ENCODE measurements at regions not wholly inside any gene's neighbourhood (a gene's known extent, or its start where the extent isn't known, plus 50 kb on each side); places are given as distances from the start of the nearest gene placed in this dataset.
A peak's percentile ranks its signal among the peaks of the same experiment; 100 is the strongest.

DNA sequence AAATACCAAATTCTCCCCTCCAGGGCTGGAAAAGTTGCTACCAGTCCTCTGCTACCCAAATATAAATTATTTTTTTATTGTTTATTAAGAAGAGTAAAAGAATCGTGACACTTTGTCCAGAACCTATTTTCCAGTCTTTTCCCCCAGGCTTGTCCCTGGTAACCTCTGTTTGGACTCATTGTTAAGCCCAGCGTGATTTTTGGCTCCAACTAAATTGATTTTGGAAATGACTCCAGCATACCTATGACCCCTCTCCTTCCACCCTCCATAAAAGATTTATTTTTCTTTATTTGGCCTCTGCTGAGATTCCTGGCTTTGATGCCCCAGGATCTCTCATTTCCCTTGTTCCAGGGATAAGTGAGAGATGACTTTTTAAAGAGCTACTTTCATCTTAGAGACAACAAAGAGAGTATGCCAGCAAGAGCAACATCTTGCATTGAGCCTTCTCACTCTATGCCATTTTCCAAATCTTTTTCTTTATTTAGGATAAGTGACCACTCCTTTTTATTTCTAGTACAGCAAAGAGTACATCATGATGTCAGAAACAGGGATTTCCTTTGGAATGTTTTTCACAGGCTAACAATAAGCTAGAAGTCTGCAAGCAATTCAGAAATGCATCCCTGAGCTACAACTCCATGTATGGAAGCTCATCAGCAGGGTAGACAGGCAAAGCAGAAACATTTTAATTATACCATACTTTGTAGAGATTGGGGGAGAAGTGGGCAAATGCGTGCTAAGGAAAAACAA, 75.8 kb downstream of the DAD1 start:
- no peak for DNase-seq
- in situ Hi-C loops (cut with MboI; ENCODE audit: low pct_unique_long_range_greater_than_20kb, low sequenced_read_pairs), result no loop called here

DNA sequence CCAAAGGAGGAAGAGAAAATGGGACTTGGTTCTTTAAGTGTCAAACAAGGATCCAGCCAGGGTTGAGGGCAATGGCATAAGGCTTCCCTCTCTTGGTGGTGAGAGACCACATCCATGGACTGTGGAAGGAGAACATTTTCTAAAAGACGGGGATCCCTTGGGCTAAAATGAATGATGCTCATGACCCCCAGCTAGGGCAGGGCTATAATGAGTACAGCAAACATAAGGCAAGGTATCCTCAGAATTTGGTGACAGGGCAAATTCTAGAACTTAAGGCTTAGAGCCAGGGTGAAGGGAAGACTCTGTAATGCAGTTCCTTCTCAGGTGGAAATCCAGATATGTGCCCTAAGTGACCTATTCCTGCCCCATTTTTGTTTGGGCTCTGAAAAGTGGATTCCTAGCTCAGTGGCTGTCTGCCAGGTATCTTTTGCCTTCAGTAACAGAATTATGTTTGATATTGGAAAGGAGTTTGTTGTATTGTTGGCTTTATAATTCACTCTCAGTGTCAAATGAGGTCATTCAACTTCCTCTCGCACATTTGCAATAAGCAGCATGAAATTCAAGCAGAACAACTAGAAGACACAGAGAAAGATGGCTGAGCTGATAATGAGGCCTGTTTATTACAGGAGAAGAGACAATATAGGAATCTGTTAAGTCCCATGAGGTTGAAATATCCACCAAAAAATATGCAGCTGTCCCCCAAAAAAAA, 76.8 kb downstream of the DAD1 start:
- peak; percentile 38 for DNase-seq
- in situ Hi-C loops (cut with MboI; ENCODE audit: low pct_unique_long_range_greater_than_20kb, low sequenced_read_pairs), result no loop called here

DNA sequence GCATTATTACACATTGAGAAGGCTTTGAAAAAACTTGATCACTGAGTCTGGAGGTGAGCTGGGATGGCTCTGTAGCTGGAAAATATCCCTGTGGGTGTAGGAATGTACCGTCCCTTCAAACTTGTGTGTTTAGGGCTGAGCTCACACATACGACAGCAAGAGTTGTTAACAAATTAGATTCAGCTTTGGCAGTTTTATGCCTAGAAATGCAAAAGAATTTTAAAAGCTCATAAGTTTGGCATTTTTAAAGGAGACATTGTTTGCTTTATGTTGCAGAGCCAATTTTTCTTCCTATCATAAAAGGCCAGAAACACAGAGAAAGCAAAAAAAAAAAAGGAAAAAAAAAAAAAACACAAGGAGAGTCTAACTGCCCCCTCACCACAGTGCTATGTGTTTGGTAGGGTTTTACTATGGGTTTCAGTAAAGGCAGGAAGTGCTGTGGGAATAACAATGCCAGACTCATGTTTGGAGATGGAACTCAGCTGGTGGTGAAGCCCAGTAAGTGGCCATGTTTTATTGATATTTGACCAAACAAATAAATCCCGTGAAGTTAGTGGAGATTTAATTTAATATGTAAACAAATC, 78.4 kb downstream of the DAD1 start:
- in situ Hi-C loops (cut with MboI; ENCODE audit: low pct_unique_long_range_greater_than_20kb, low sequenced_read_pairs), result no loop called here

DNA sequence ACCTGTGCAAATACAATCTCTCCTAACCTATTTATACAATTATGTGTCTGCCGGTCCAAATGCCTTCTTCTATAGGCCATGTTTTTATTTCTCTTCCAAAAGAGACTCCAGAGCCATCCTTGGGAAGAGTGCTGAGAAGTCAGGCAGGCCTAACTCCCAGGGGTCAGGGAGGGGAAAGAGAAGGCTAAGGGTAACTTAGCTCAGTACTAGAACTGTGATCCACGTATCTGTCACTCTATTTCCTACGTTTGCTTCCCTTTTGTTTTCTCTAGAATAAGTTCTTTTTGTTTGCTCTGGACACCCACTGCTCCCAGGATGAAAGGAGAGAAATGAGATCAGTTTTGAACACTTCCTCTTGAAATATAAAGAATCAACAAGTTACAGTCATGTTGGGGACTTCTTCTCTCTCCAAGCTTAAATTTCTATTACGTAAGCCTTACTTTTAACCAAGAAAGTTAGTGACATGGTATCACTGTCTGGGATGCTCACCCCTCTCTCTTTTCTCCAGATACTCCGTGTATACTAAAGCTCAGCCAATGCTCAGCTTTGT, 79.2 kb downstream of the DAD1 start:
- in situ Hi-C loops (cut with MboI; ENCODE audit: low pct_unique_long_range_greater_than_20kb, low sequenced_read_pairs), result no loop called here
- DNase-seq, result no peak

More for the DNA sequence above, 78.4 kb downstream of the DAD1 start:
- DNase-seq, result no peak

DNA sequence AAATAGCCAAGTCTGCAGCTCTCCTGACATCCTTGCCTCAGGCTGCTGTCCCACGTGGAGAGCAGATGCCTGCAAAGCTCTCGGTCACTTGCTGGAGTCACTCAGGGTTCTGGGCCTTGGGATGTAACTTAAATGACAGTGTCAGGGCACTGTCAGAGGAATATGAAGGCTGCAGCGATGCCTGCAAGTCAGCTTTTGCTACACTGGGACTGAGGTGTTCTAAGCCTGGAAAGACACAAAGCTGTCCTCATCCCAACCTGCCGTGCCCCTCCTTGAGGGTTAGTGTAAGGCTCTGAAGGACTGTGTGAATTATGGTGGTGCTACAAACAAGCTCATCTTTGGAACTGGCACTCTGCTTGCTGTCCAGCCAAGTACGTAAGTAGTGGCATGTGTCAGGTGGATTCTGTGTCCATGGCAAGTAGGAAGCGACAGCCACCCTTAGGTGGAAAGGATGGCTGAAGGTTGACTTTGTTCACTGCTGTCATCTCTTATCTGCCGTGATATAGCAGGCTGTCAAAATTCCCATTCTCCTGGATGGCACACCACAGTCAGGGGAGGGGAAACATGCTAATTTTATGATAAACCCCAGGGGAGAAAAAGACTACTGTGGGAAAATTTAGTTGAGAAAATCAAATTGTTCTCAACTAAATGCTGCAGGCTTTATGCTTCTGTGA, 79.9 kb downstream of the DAD1 start:
- no peak for DNase-seq
- in situ Hi-C loops (cut with MboI; ENCODE audit: low pct_unique_long_range_greater_than_20kb, low sequenced_read_pairs), result no loop called here

DNA sequence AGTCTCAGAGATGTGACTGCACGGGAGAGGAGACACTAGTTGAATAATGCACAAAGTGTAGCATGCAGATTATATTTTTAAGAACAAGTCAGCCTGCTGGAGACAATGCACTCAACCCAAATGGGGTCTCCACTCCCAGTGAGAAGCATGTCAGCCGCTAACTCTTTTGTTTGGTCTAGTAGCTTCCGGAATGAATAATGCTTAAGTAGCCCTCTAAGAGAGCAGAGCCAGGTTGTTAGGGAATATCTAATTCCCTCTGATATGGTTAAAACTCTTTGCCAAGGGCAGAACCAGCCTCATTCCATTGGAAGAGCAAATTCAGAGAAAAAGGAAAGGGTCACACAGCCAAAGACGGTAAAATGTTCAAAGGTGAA, 80.4 kb downstream of the DAD1 start:
- in situ Hi-C loops (cut with MboI; ENCODE audit: low pct_unique_long_range_greater_than_20kb, low sequenced_read_pairs), result no loop called here
- no peak for DNase-seq

DNA sequence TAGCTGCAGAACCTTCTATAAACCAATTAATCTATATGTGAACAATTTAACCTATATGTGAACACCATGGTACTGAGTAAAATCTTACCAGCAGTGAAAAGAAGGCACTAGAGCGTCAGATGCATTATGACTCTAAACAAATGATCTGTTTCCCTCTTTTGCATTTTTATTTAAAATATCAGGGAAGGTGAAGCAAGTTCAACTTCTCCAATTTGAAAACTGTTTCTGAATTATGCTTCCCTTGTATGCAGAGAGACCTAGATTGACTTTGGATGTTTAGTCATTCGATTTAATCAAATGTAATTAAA, 80.9 kb downstream of the DAD1 start:
- in situ Hi-C loops (cut with MboI; ENCODE audit: low pct_unique_long_range_greater_than_20kb, low sequenced_read_pairs), result no loop called here
- DNase-seq, result no peak

DNA sequence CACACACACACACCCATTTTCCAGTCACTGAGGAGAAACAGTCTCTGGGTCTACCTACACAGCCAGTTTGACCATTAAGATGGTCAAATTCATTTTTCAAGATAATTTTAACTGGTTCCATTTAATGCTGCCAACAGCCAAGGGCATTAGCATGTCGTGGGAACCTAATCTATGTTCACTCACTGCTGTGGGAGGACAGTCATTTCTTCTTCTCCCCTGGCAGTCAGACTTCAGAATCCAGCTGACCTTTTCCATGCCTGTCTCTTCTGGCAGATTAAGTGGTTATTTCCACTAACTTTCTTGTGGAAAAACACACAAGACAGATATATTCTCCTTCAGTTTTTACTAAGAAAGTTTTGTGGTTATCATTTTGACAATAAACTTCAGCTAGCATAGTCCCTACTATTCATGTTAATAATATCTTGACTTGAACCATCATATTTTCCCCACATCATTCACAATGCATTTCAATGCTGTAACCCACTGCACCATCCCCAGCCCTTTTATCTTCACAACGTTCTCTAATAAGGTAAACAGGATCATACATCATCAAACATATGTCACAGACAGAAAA, 82.2 kb downstream of the DAD1 start:
- in situ Hi-C loops (cut with MboI; ENCODE audit: low pct_unique_long_range_greater_than_20kb, low sequenced_read_pairs), result no loop called here
- no peak for DNase-seq

DNA sequence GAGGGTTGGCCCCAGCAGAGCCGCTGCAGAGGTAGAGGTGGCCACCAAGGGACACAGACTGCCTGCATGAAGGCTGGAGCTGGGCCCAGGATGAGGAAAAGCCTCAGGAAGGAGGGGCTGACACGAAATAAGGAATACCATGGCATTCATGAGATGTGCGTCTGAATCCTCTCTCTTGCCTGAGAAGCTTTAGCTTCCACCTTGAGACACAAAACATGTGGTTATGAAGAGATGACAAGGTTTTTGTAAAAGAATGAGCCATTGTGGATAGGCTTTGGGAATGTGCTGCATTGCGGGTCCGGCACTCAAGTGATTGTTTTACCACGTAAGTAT, 82.7 kb downstream of the DAD1 start:
- in situ Hi-C loops (cut with MboI; ENCODE audit: low pct_unique_long_range_greater_than_20kb, low sequenced_read_pairs), result no loop called here

DNA sequence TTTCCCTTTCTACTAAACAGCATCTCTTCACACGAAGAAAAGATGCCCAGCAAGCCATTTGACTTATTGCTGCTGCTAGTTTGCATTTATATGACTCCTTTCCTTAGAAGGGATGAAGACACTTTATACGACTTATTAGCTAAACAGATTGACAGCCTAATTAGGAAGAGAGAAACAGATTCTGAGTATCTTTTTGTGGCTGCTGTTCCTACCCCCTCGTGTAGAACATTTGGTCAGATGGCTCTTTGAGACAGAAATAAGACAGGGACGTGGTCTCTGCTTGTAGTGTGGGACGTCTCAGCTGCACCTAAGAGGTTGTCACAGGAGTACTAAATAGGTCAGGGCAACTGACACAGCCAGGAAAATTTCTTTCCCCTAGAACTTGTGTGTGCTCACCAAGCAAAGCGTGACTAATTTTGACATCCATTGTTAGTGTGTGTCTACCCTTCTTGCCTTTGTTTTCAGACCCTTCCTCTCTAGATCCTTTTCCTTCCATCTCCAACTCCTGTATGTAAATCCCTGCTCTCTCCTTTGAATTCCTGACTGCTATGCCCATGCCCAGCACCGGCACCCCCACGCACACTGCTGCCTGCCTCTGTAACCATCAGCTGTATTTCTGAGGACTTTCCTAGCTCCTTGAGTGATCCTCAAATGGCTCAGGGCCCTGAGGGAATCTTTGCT, 83.2 kb downstream of the DAD1 start:
- DNase-seq, result no peak
- in situ Hi-C loops (cut with MboI; ENCODE audit: low pct_unique_long_range_greater_than_20kb, low sequenced_read_pairs), result no loop called here

More for the DNA sequence above, 82.7 kb downstream of the DAD1 start:
- no peak for DNase-seq

DNA sequence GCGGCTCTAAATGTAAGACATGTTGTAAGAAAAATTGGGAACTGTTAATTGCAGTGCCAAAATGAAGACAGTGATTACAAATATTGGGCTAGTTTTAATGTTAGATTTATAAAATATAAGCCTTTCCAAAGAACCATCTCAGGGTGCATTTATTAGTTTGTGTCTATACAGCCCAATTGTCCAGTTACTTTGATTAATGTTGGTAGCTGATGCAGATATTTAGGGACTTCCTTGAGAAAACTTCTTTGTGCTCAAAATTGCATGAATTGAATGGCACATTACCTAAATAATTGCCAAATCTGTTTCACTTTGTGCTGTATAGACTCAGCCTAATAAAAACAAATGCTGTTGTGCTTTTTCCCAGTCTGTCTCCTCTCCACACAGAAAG, 83.7 kb downstream of the DAD1 start:
- in situ Hi-C loops (cut with MboI; ENCODE audit: low pct_unique_long_range_greater_than_20kb, low sequenced_read_pairs), result no loop called here
- DNase-seq, result no peak

DNA sequence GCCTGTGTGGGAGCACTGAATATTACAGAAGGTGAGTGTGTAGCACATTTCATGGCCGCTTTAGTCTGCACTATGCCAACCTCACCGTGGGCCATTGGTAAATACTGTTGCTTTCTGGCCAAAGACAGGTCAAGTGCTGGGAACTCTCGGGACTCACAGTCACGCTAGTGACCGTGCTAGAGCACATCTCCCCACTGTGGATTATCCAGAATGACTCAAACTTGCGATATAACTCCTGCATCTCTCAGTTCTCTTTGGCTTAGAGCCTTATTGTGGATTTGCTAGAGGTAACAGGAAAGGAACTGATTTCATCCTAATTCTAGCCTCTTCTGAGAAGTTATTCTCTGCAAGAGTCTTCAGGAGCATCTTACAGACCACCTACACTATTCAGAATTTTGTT, 86.5 kb downstream of the DAD1 start:
- in situ Hi-C loops (cut with MboI; ENCODE audit: low pct_unique_long_range_greater_than_20kb, low sequenced_read_pairs), result no loop called here

DNA sequence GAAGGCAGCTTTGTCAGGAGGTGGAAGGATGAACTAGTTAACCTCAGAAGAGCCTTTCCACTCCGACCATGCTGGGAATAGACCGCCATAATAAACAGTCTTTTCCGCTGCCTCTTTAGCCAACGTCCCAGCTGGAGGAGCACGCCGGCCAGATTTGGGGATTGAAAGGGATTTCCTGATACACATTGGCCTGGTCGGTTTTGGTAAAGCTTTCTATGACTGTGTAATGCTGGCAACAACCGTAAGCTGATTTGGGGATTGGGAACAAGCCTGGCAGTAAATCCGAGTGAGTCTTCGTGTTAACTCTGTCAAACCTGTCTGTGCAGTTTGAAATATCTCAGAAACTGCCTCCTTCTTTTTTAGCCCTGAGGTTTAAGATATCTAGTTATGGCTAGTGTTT, 87.0 kb downstream of the DAD1 start:
- in situ Hi-C loops (cut with MboI; ENCODE audit: low pct_unique_long_range_greater_than_20kb, low sequenced_read_pairs), result no loop called here

More for the DNA sequence above, 86.5 kb downstream of the DAD1 start:
- DNase-seq, result no peak

DNA sequence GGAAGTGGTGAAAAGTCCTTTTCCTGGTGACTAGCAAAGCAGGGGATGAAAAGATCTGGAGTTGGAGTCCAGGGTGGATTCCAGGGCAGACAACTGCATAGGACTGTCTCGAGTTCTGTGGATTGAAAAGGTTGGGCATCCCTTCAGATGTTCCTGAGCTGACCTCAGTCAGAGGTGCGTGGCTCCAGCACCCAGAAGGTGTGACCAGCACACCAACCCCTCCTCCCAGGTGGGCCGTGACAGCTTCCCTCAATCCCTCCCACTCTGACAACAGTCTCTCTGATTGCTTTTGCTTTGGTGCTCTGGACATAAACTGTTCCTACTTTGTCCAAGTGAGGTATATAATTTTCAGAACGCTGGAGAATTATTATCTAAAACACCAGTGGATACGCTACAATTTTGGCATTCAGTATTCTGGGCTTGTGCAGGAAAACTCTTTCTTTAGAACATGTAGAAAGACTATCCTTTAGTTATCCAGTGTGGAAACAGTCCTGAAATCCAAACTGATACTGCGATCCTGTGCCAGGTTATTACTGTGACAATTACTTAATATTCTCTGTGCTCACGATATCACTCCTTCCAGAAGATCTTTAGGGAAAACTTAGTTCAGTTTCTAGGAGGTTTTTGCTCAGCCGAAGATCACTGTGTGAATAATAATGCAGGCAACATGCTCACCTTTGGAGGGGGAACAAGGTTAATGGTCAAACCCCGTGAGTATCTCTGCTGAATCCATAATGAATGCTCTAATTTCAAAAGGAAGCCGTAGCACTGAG, 87.9 kb downstream of the DAD1 start:
- DNase-seq, result no peak
- in situ Hi-C loops (cut with MboI; ENCODE audit: low pct_unique_long_range_greater_than_20kb, low sequenced_read_pairs), result no loop called here

More for the DNA sequence above, 87.0 kb downstream of the DAD1 start:
- DNase-seq, result no peak

DNA sequence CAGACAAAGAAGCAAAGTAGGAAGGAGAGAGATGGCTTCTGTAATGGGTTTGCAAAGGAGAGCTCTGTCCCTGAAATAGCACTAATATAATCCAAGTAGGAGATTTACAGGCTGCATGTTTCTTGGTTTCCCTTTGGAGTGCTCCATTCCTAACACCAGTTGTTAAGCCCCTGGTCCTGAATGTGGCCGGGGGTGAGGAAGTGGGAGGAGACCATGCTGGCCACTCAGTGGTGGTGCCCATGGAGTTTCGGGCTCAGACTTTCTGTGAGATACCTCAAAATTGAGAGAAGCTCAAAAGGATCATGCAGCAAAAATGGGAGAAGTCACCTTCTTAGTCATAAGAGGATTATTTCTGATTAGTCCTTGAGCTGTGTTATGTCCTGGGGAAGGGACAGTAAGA, 88.5 kb downstream of the DAD1 start:
- in situ Hi-C loops (cut with MboI; ENCODE audit: low pct_unique_long_range_greater_than_20kb, low sequenced_read_pairs), result no loop called here

DNA sequence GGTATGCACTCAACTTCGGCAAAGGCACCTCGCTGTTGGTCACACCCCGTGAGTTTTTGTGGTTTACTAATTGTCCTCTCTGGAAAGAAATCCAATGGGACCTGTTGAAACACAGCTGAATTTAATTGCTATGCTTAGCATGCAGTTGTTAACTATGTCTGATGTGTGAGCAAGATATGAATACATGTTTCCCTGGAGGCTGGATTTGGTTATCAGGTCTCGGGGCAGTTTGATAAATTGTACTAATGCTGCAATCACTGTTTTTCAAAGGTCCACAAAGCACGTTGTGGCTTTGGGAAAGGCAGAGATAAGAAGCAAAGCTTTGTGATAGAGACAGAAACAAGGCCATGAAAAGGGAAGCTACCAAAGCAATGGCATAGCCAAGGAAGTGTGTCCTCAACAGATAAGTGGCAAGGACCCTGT, 91.3 kb downstream of the DAD1 start:
- peak; percentile 74 for DNase-seq
- in situ Hi-C loops (cut with MboI; ENCODE audit: low pct_unique_long_range_greater_than_20kb, low sequenced_read_pairs), result no loop called here

More for the DNA sequence above, 88.5 kb downstream of the DAD1 start:
- no peak for DNase-seq

DNA sequence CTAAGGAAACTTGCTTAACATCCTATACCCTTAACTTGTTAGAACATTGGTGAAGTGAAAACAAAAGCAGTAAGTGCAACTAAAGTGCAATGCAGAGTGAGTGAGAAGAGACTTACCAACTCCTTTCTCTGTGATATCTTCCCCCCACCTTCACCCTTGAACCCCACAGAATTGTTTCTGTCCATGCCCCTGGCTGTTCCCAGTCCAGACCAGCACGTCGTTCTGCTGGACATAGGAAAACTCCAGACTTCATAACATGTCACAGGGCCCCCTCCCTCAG, 91.9 kb downstream of the DAD1 start:
- DNase-seq, result no peak
- in situ Hi-C loops (cut with MboI; ENCODE audit: low pct_unique_long_range_greater_than_20kb, low sequenced_read_pairs), result no loop called here

DNA sequence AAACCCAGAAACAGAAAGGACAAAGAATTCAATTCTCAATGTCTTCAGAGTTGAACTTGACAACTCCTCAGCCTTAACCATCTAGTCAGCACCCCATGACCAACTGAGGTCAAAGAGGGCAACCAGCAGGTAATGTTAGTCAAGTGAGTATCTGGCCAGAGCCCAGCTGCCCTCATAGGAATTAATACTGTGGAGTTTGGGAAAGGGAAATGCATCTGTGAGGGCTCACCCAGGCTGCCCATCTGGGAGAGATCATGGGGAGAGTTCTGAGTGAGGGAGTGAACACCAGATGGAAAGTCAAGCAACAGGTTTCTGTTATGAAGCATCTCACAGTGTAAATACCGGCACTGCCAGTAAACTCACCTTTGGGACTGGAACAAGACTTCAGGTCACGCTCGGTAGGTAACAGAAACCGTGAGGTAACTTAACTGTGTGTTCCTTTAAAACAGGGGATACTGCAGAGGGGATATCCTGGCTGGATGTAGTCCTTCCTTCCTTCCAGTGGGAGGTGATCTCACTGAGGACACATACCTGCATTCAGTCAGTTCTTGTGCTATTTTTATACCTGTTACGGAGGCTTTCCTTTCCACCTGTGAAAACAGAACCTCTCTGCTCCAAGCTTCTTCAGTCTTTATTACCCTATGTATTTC, 94.4 kb downstream of the DAD1 start:
- no peak for DNase-seq
- in situ Hi-C loops (cut with MboI; ENCODE audit: low pct_unique_long_range_greater_than_20kb, low sequenced_read_pairs), result no loop called here

Data from KBM-7 (cell line).